WTC11 (cell line): ENCODE measurements at regions not wholly inside any gene's neighbourhood (a gene's known extent, or its start where the extent isn't known, plus 50 kb on each side); places are given as distances from the start of the nearest gene placed in this dataset.

Experiments used
- AFF4 ChIP-seq: sonication (generic); formaldehyde crosslinking; IDR thresholded peaks from 2 replicates; pipeline ENCODE4 v1.8.1; 2023; ENCODE audit warnings: mild to moderate bottlenecking, missing genetic modification reagents, borderline replicate concordance
- ATF3 ChIP-seq: sonication (generic); formaldehyde crosslinking; conservative IDR thresholded peaks from 2 replicates; pipeline ENCODE4 v1.8.1; 2022; ENCODE audit warnings: mild to moderate bottlenecking, missing genetic modification reagents
- ATF6 ChIP-seq: sonication (generic); formaldehyde crosslinking; IDR thresholded peaks from 2 replicates; pipeline ENCODE4 v1.8.1; 2023; ENCODE audit warnings: mild to moderate bottlenecking, missing genetic modification reagents
- E2F1 ChIP-seq: sonication (generic); formaldehyde crosslinking; IDR thresholded peaks from 2 replicates; pipeline ENCODE4 v1.8.0; 2022; ENCODE audit warnings: mild to moderate bottlenecking, missing genetic modification reagents
- FOXK1 ChIP-seq: sonication (generic); formaldehyde crosslinking; IDR thresholded peaks from 2 replicates; pipeline ENCODE4 v1.8.0; 2022; ENCODE audit warnings: mild to moderate bottlenecking, moderate library complexity, missing genetic modification reagents
- IRF2 ChIP-seq: sonication (generic); formaldehyde crosslinking; IDR thresholded peaks from 2 replicates; pipeline ENCODE4 v1.8.0; 2022; ENCODE audit warnings: low read depth, missing genetic modification reagents, borderline replicate concordance
- JUN ChIP-seq: sonication (generic); formaldehyde crosslinking; IDR thresholded peaks from 2 replicates; pipeline ENCODE4 v1.8.0; 2023; ENCODE audit warnings: mild to moderate bottlenecking, missing genetic modification reagents
- NFYB ChIP-seq: sonication (generic); formaldehyde crosslinking; conservative IDR thresholded peaks from 2 replicates; pipeline ENCODE4 v1.8.0; 2022; ENCODE audit warnings: low read depth, missing genetic modification reagents
- NR1H2 ChIP-seq: sonication (generic); formaldehyde crosslinking; IDR thresholded peaks from 2 replicates; pipeline ENCODE4 v1.9.0; 2021; ENCODE audit warnings: mild to moderate bottlenecking, moderate library complexity, missing genetic modification reagents
- SP1 ChIP-seq: sonication (generic); formaldehyde crosslinking; conservative IDR thresholded peaks from 2 replicates; pipeline ENCODE4 v1.8.1; 2022; ENCODE audit warnings: missing genetic modification reagents
- ZSCAN18 ChIP-seq: fragments of 250-450 bp; sonication (Bioruptor Pico); IDR thresholded peaks from 2 replicates; pipeline ENCODE4 v2.1.2; 2022; ENCODE audit warnings: mild to moderate bottlenecking, moderate library complexity
- TF ChIP-seq, protein P1 (sequence below): fragments of 200-600 bp; IDR thresholded peaks from 2 replicates; pipeline ENCODE4 v1.8.0; 2022; ENCODE audit warnings: antibody characterized with exemption
- TF ChIP-seq, protein P2 (sequence below): sonication (generic); formaldehyde crosslinking; IDR thresholded peaks from 2 replicates; pipeline ENCODE4 v1.8.1; 2022; ENCODE audit warnings: low read depth, missing genetic modification reagents, borderline replicate concordance

GRCh38 chr3:156761007-156761406 is 65.1 kb upstream of the LEKR1 start:
- TF ChIP-seq ATF3 (CRISPR knock-in tag): no peak
- no peak for TF ChIP-seq NFYB (CRISPR knock-in tag)
- no peak for TF ChIP-seq ZSCAN18 (CRISPR knock-in tag)
- no peak for TF ChIP-seq FOXK1
- no peak for TF ChIP-seq AFF4 (CRISPR knock-in tag)
- TF ChIP-seq, protein P1, sequence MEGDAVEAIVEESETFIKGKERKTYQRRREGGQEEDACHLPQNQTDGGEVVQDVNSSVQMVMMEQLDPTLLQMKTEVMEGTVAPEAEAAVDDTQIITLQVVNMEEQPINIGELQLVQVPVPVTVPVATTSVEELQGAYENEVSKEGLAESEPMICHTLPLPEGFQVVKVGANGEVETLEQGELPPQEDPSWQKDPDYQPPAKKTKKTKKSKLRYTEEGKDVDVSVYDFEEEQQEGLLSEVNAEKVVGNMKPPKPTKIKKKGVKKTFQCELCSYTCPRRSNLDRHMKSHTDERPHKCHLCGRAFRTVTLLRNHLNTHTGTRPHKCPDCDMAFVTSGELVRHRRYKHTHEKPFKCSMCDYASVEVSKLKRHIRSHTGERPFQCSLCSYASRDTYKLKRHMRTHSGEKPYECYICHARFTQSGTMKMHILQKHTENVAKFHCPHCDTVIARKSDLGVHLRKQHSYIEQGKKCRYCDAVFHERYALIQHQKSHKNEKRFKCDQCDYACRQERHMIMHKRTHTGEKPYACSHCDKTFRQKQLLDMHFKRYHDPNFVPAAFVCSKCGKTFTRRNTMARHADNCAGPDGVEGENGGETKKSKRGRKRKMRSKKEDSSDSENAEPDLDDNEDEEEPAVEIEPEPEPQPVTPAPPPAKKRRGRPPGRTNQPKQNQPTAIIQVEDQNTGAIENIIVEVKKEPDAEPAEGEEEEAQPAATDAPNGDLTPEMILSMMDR: no peak
- TF ChIP-seq E2F1 (CRISPR knock-in tag): no peak
- no peak for TF ChIP-seq IRF2 (CRISPR knock-in tag)
- TF ChIP-seq, protein P2, sequence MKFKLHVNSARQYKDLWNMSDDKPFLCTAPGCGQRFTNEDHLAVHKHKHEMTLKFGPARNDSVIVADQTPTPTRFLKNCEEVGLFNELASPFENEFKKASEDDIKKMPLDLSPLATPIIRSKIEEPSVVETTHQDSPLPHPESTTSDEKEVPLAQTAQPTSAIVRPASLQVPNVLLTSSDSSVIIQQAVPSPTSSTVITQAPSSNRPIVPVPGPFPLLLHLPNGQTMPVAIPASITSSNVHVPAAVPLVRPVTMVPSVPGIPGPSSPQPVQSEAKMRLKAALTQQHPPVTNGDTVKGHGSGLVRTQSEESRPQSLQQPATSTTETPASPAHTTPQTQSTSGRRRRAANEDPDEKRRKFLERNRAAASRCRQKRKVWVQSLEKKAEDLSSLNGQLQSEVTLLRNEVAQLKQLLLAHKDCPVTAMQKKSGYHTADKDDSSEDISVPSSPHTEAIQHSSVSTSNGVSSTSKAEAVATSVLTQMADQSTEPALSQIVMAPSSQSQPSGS: no peak
- TF ChIP-seq ATF6 (CRISPR knock-in tag): no peak
- TF ChIP-seq SP1 (CRISPR knock-in tag): no peak
- TF ChIP-seq JUN: no peak
- no peak for TF ChIP-seq NR1H2
